ENCODE measurements at regions not wholly inside any gene's neighbourhood (a gene's known extent, or its start where the extent isn't known, plus 50 kb on each side); places are given as distances from the start of the nearest gene placed in this dataset.

- DNase-seq = no peak
Observed at GRCh38 chr2:191615596-191615995, 62.3 kb upstream of the NABP1 start.

DNA sequence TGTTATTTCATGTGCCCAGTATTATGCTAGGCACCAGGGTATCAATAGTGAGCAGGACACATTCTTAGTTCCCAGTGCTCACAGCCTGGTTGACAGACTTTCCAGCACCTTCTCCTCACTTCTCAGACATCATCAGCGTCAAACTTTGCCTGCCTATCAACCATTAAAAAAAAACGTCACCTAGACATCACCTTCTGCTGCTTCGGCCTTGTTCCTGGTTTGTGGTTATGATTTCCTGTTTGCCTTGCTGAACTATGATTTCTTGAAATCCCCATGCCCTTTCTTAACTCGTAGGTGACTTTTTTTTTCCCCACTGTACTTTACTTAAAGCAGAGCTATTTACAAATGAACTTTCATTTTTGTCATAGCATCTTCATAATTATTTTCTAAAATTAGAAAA, 60.4 kb upstream of the NABP1 start:
- no peak for DNase-seq

GRCh38 chr2:191618046-191618780, 59.7 kb upstream of the NABP1 start:
- no peak for DNase-seq

GRCh38 chr2:191618786-191619185, 59.1 kb upstream of the NABP1 start:
- DNase-seq = no peak

DNA sequence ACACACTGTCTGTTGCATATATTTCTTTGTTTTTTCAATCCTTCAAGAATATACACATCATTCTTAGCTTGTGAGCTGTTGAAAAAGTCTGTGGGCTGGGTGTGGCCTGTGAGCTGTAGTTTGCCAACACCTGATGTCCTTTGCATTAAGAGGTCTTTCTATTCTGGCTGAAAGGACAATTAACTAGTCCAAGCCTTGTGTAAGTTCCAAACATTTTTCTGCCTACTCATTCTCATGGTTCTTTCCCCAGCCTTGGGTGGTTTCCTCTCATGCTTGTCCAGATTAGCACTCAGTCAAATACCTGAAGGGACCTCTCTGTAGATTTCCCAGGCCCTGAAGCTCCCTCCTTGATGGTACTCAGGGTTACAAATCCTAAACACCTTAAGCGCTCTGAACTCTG, 57.8 kb upstream of the NABP1 start:
- DNase-seq = no peak

DNA sequence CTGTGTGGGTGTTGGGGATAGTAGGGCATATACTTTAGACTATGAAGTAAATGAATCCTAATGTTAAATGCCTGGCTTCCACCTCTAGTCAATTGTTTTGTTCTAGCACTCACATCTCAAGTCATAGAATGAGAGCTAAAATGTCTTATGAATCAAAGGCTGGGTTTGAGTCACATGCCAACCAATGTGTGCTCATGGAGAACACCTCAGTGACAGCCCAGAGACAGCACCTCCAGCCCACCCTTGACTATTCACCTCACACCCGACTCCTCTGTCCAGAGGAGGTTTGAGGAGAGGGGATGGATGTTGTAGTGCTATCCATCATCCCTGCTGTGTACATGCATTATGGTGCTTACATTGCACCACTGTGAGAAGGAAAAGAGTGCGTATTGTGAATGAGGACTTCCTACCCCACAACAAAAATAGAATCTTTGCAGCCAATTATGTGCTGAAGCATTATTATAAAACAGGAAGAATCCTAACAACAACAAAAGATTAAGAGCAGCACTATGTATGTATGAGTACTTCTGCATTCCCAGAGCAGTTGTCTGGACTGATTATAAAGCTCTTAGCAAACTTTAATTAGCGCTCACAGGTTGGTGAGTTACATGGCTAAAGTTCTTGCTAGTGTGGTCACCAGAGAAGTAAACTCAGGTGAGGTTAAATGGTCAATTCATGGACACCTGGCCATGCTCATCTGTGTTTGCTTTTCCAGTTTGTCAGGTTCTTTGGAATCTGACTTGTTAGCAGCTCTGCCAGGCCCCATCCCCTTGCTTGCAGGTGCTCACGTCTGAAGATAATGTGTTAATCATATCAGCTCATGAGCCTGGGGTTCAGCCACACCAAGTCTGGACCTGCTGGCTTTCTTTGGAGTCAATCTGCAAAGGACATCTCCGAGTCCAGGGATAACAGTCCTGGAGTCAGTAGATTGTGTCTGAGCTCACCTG, 55.3 kb upstream of the NABP1 start:
- no peak for DNase-seq

DNA sequence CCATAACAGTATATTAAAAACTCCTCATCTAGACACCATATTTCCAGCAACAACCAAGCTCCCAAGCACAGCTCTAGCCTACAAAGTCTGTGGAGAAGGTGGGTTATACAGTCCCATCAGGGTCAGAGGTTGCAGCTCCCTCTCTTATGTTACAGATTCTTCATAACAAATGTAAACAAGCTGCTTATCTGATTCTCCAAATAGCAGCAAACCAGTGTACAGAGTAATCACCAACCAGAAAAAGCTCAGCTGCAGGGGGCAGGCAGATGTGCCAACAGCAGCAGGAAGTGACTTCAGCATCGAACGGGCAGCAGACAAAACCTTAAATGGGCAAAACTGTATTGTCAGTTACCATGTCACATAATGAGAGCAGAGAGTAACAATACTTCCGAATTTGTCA, 52.9 kb upstream of the NABP1 start:
- no peak for DNase-seq

GRCh38 chr2:191625446-191625845, 52.5 kb upstream of the NABP1 start:
- DNase-seq = no peak

GRCh38 chr2:191626497-191627151, 51.3 kb upstream of the NABP1 start:
- no peak for DNase-seq

DNA sequence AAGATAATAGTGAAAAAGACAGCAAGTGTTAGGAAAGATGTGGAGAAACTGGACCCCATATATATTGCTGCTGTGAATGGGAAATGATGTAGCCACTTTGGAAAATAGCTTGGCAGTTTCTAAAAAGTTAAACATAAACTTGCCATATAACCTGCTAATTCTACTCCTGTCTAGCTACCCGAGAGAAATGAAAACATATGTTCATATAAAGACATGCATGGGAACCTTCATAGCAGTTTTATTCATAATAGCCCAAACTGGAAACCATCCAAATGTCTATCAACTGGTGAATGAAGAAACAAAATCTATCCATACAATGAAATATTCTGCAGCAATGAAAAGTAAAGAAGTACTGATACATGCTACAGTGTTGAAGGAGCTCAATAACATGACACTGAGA, 50.4 kb upstream of the NABP1 start:
- DNase-seq = no peak

Data from NCI-H1436 (cell line).